Heart right ventricle (tissue), 16 donors: ENCODE measurements at regions not wholly inside any gene's neighbourhood (a gene's known extent, or its start where the extent isn't known, plus 50 kb on each side); places are given as distances from the start of the nearest gene placed in this dataset.

Experiments used
- ATAC-seq, 8 donors: fragments of 200-7000 bp; cut with Tn5 transposase; one replicate each; pipeline ENCODE4 v1.9.1; 2020; ENCODE audit warnings: mild to moderate bottlenecking in 8 of 8, moderate library complexity in 8 of 8, moderate number of reproducible peaks in 1 of 8
- DNase-seq, 2 donors: peaks; one replicate each; pipeline ENCODE4 v3.0.0-alpha.2; 2020
- H3K27ac ChIP-seq, 10 donors: fragments of 200-600 bp; sonication (generic) in 2 of 10; one replicate each; pipeline versions ENCODE4 v1.5.0 to v1.8.0; 2020 to 2022; ENCODE audit warnings: mild to moderate bottlenecking in 3 of 10
- H3K27me3 ChIP-seq, 7 donors: fragments of 200-600 bp; one replicate each; pipeline ENCODE4 v1.8.0; 2021 to 2022; ENCODE audit warnings: mild to moderate bottlenecking in 2 of 7
- H3K36me3 ChIP-seq, 9 donors: fragments of 200-600 bp; sonication (generic) in 1 of 9; one replicate each; pipeline versions ENCODE4 v1.5.0 to v1.8.0; 2020 to 2022; ENCODE audit warnings: mild to moderate bottlenecking in 2 of 9
- H3K4me1 ChIP-seq, 9 donors: fragments of 200-600 bp; sonication (generic) in 1 of 9; one replicate each; pipeline versions ENCODE4 v1.5.0 to v1.8.0; 2020 to 2022; ENCODE audit warnings: mild to moderate bottlenecking in 4 of 9
- H3K4me3 ChIP-seq, 10 donors: fragments of 200-600 bp; sonication (generic) in 2 of 10; one replicate each; pipeline versions ENCODE4 v1.5.0 to v1.8.0; 2020 to 2022; ENCODE audit warnings: mild to moderate bottlenecking in 7 of 10, moderate library complexity in 2 of 10
- H3K9me3 ChIP-seq, 11 donors: fragments of 200-600 bp in 10 of 11; sonication (generic) in 2 of 11; one replicate each; pipeline versions ENCODE4 v1.5.0 to v1.8.0; 2013 to 2022; ENCODE audit warnings: mild to moderate bottlenecking in 2 of 11, control low read depth in 1 of 11, moderate library complexity in 1 of 11
- CTCF ChIP-seq, 9 donors: fragments of 200-600 bp; sonication (generic) in 2 of 9; IDR thresholded peaks; one replicate each; pipeline versions ENCODE4 v1.5.0 to v1.8.0; 2021 to 2022; ENCODE audit warnings: antibody characterized with exemption in 9 of 9, mild to moderate bottlenecking in 5 of 9, moderate library complexity in 1 of 9
- WGBS, 2 donors: extraction: QIAGEN DNeasy Blood & Tissue Kit; methylation state at CpG; one replicate each; pipeline ENCODE4 v1.1.7; 2013; ENCODE audit warnings: inconsistent platforms in 1 of 2; 5-methylcytosine and 5-hydroxymethylcytosine counted together
- intact Hi-C, 10 donors: fragments of 100-400 bp; cut with DNase I; formaldehyde crosslinking; loops; one replicate each; pipeline versions ENCODE4 v1.11.1 to v1.14.2; 2022
- donor health status: Arrhythmogenic right ventricular cardiomyopathy.
- donor health status: ischemic (EF 13 %, LVEDD 7.1; RV severe dilation, severe dysfunction).
- donor health status: healthy with polysubstance abuse.
- donor health status: DM: no; HTN: yes; CAD: no.
- donor health status: DM: no; HTN: no; CAD: no.
- donor health status: ischemic (EF 25% LVEDD 6.9; RV normal size, moderate dysfunction).
- donor health status: ischemic (EF 25% LVEDD 5.7; RV mildly dilated, moderate dysfunction).
- donor health status: healthy.
- donor health status: DM: yes; HTN: yes; CAD: no.
- donor health status: Ischemic cardiomyopathy.
- donor health status: ischemic (EF 35%, LVEDD 5.7; RV mildly dilated, moderate dysfunction).
- donor health status: nonischemic (EF 11% LVEDD 7.7; RV severe dilation, severe dysfunction).
- donor health status: DM: yes; HTN: yes; CAD: no.
- donor health status: PGD.
- donor health status: ischemic (EF 29% LVEDD 5.4; RV normal size, mild dysfunction).
- donor health status: nonischemic (EF 23%, LVEDD 6.1; RV moderate dilation, normal function).

- Histone ChIP-seq H3K27ac (no peak overlapping the region), H3K4me3 (no peak overlapping the region), H3K27me3 (no peaks in the 10 kb centered on the region), H3K36me3 (no peaks in the 10 kb centered on the region), H3K4me1 (no peaks in the 10 kb centered on the region), H3K9me3 (peaks cover 0 to 12% (median 0%) of the 10 kb centered on the region in 11 donors)
- no peak for TF ChIP-seq CTCF (IDR thresholded peaks at IDR 0.05)
- 81 to 85% methylated on average over 11 of the region's 11 CpGs for WGBS, 2 donors
- intact Hi-C loops, result no loop called here
- DNase-seq (no peak), ATAC-seq (no peak)
Measured at GRCh38 chr20:48358176-48359054, 469.4 kb downstream of the PREX1 start.

- intact Hi-C loops, result no loop called here
- Histone ChIP-seq H3K9me3 (peaks cover 0 to 12% (median 0%) of the 10 kb centered on the region in 11 donors), H3K4me1 (no peaks in the 10 kb centered on the region), H3K4me3 (no peak overlapping the region), H3K36me3 (no peaks in the 10 kb centered on the region), H3K27ac (no peak overlapping the region), H3K27me3 (no peaks in the 10 kb centered on the region)
- ATAC-seq (no peak), DNase-seq (no peak)
- no peak for TF ChIP-seq CTCF (IDR thresholded peaks at IDR 0.05)
- 92% methylated on average over 4 of the region's 4 CpGs for WGBS, 2 donors
Measured at GRCh38 chr20:48357714-48358113, 470.1 kb downstream of the PREX1 start.

GRCh38 chr20:48354903-48355302 is 472.9 kb downstream of the PREX1 start:
- no peak for TF ChIP-seq CTCF (IDR thresholded peaks at IDR 0.05)
- no peak overlapping the region for H3K4me3 ChIP-seq
- 92 to 98% methylated on average over 1 of the region's 1 CpG for WGBS, 2 donors
- no peaks in the 10 kb centered on the region for H3K36me3 ChIP-seq
- no peak overlapping the region for H3K27ac ChIP-seq
- peaks cover 0 to 12% (median 0%) of the 10 kb centered on the region in 11 donors for H3K9me3 ChIP-seq
- peaks cover 0 to 5% (median 0%) of the 10 kb centered on the region in 9 donors for H3K4me1 ChIP-seq
- intact Hi-C loops, result no loop called here
- H3K27me3 ChIP-seq, result no peaks in the 10 kb centered on the region
- DNase-seq (no peak), ATAC-seq (no peak)

GRCh38 chr20:48354320-48354876 is 473.4 kb downstream of the PREX1 start:
- peaks cover 0 to 6% (median 0%) of the 10 kb centered on the region in 9 donors for H3K4me1 ChIP-seq
- no peaks in the 10 kb centered on the region for H3K36me3 ChIP-seq
- intact Hi-C loops, result no loop called here
- no peak overlapping the region for H3K4me3 ChIP-seq
- ATAC-seq, result no peak
- DNase-seq, result no peak
- H3K9me3 ChIP-seq, result peaks cover 0 to 12% (median 0%) of the 10 kb centered on the region in 11 donors
- H3K27me3 ChIP-seq, result no peaks in the 10 kb centered on the region
- H3K27ac ChIP-seq, result no peak overlapping the region
- no peak for TF ChIP-seq CTCF (IDR thresholded peaks at IDR 0.05)
- WGBS, 2 donors, result 83 to 88% methylated on average over 2 of the region's 2 CpGs
